ENCODE measurements at regions not wholly inside any gene's neighbourhood (a gene's known extent, or its start where the extent isn't known, plus 50 kb on each side); places are given as distances from the start of the nearest gene placed in this dataset.

DNA sequence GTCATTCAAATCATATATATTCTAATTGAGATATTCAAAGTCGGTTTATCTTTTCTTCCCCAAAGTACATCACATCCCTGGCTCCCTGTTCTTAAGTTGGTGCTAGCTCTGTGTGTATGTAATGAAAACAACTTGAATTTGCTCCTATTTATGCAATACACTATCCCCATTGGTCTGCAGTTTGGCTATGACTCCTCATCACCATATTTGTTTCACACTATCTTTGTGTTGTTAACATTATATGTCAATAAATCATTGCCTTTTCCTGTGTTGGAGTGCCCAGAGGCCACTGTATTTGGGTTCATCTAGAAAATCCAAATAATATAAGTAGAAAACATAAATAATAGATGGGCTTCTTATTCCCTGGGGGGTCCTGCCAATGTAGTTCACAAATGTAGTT lies 306.6 kb upstream of the TENM4 start:
- Histone ChIP-seq H3K27ac (ENCODE audit: low read depth, low read length) (no peak overlapping the region), H3K36me3 (ENCODE audit: insufficient read depth, low read length) (no peaks in the 10 kb centered on the region), H3K27me3 (ENCODE audit: insufficient read depth, low read length) (no peaks in the 10 kb centered on the region), H3K9me3 (ENCODE audit: control insufficient read depth in 1 of 2, low read length in 2 of 2) (no peaks in the 10 kb centered on the region), H3K4me3 (ENCODE audit: low read length in 2 of 2) (no peak overlapping the region), H3K4me1 (ENCODE audit: insufficient read depth, low read length) (no peaks in the 10 kb centered on the region)
- Mint-ChIP-seq H3K27me3 (no peaks in the 10 kb centered on the region), H3K27ac (no peak overlapping the region), H3K4me1 (no peaks in the 10 kb centered on the region), H3K9me3 (peaks cover 0 to 12% (median 5%) of the 10 kb centered on the region in 8 donors), H3K36me3 (no peaks in the 10 kb centered on the region), H3K4me3 (no peak overlapping the region)
- intact Hi-C loops (cut with micrococcal nuclease), result no loop called here
- POLR2A ChIA-PET (ENCODE audit: partially characterized antibody), result no interaction called here
- CTCF ChIA-PET (ENCODE audit: partially characterized antibody), result interaction anchor here (0.9 kb wide), 1 partner anchor 13 kb away, joined by 3 read pairs; no protein-coding TSS in a partner anchor
- DNase-seq, result no peak

DNA sequence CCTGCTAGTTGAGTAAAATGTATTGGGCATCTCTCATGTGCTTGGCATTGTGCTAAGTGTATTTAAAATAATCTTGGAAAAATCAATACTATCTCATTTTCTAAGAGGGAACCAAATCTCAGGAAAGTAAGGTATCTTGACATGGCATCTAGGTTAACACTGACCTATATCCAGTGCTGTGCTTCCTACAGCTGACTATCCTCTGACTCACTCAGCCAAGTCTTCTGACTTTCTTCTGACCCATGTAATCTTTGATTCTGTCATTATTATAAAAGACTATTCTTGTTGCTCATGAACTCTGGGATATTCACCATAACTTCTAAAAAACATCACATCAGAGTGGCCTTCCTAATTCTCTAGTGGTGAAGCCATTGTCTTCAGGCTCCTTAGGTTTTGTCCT lies 304.1 kb upstream of the TENM4 start:
- Mint-ChIP-seq H3K4me1 (no peaks in the 10 kb centered on the region), H3K4me3 (no peak overlapping the region), H3K36me3 (no peaks in the 10 kb centered on the region), H3K27me3 (no peaks in the 10 kb centered on the region), H3K27ac (no peak overlapping the region), H3K9me3 (peaks cover 0 to 17% (median 9%) of the 10 kb centered on the region in 8 donors)
- DNase-seq, result no peak
- Histone ChIP-seq H3K27ac (ENCODE audit: low read depth, low read length) (no peak overlapping the region), H3K4me3 (ENCODE audit: low read length in 2 of 2) (no peak overlapping the region), H3K36me3 (ENCODE audit: insufficient read depth, low read length) (no peaks in the 10 kb centered on the region), H3K4me1 (ENCODE audit: insufficient read depth, low read length) (no peaks in the 10 kb centered on the region), H3K27me3 (ENCODE audit: insufficient read depth, low read length) (no peaks in the 10 kb centered on the region), H3K9me3 (ENCODE audit: control insufficient read depth in 1 of 2, low read length in 2 of 2) (no peaks in the 10 kb centered on the region)
- ChIA-PET POLR2A (ENCODE audit: partially characterized antibody) (no interaction called here), CTCF (ENCODE audit: partially characterized antibody) (no interaction called here)
- intact Hi-C loops (cut with micrococcal nuclease), result no loop called here

DNA sequence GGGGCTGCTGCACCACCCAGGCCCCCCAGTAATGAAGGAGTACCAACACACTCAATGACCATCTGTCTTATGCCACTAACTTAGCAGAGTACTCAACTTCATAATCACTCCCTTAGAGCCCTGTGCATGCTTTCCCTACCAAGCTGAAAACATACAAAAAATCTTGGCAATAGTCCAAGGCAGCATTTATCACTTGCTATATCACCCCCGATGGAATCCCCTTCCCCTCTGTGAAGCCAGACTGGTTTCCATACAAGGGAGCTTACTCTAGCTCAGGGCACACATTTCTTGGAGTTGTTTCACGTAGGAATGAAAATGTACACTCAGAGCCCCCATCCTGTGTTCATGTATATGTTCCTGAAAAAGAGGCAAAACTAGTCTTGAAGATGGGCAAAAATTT lies 301.3 kb upstream of the TENM4 start:
- no peak overlapping the region for H3K4me3 ChIP-seq (ENCODE audit: low read length in 2 of 2)
- intact Hi-C loops (cut with micrococcal nuclease), result no loop called here
- H3K27me3 Mint-ChIP-seq, result no peaks in the 10 kb centered on the region
- peaks cover 0 to 13% (median 10%) of the 10 kb centered on the region in 8 donors for H3K9me3 Mint-ChIP-seq
- ChIA-PET POLR2A (ENCODE audit: partially characterized antibody) (no interaction called here), CTCF (ENCODE audit: partially characterized antibody) (no interaction called here)
- no peaks in the 10 kb centered on the region for H3K9me3 ChIP-seq (ENCODE audit: control insufficient read depth in 1 of 2, low read length in 2 of 2)
- H3K4me1 ChIP-seq (ENCODE audit: insufficient read depth, low read length), result no peaks in the 10 kb centered on the region
- H3K36me3 Mint-ChIP-seq, result no peaks in the 10 kb centered on the region
- H3K27ac Mint-ChIP-seq, result no peak overlapping the region
- no peak for DNase-seq
- H3K27ac ChIP-seq (ENCODE audit: low read depth, low read length), result no peak overlapping the region
- no peaks in the 10 kb centered on the region for H3K4me1 Mint-ChIP-seq
- no peaks in the 10 kb centered on the region for H3K36me3 ChIP-seq (ENCODE audit: insufficient read depth, low read length)
- no peak overlapping the region for H3K4me3 Mint-ChIP-seq
- H3K27me3 ChIP-seq (ENCODE audit: insufficient read depth, low read length), result no peaks in the 10 kb centered on the region

DNA sequence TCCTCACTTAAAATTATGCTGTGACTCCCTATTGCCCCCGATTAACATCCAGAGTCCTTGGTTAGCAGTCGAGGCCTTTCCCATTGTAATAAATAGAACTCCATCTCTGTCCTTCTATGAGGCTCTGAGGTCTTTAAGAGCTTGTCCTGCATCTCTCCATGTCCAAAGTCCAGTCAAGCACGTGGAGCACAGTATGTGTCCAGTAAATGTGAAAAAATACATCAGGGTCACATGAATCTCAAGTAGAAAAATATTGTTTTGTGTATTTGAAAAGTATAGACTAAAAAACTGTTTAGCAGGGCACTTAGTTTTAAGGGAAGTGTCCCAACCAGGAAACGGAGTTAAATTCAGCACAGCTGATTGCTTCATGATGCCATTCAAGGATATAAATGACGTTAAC lies 298.8 kb upstream of the TENM4 start:
- intact Hi-C loops (cut with micrococcal nuclease), result no loop called here
- H3K36me3 ChIP-seq (ENCODE audit: insufficient read depth, low read length), result no peaks in the 10 kb centered on the region
- Mint-ChIP-seq H3K4me1 (no peaks in the 10 kb centered on the region), H3K27me3 (no peaks in the 10 kb centered on the region), H3K27ac (no peak overlapping the region), H3K36me3 (no peaks in the 10 kb centered on the region), H3K9me3 (peaks cover 3 to 11% (median 9%) of the 10 kb centered on the region in 8 donors), H3K4me3 (no peak overlapping the region)
- no peaks in the 10 kb centered on the region for H3K9me3 ChIP-seq (ENCODE audit: control insufficient read depth in 1 of 2, low read length in 2 of 2)
- no peak overlapping the region for H3K4me3 ChIP-seq (ENCODE audit: low read length in 2 of 2)
- H3K27me3 ChIP-seq (ENCODE audit: insufficient read depth, low read length), result no peaks in the 10 kb centered on the region
- ChIA-PET POLR2A (ENCODE audit: partially characterized antibody) (no interaction called here), CTCF (ENCODE audit: partially characterized antibody) (no interaction called here)
- H3K4me1 ChIP-seq (ENCODE audit: insufficient read depth, low read length), result no peaks in the 10 kb centered on the region
- no peak for DNase-seq
- no peak overlapping the region for H3K27ac ChIP-seq (ENCODE audit: low read depth, low read length)

DNA sequence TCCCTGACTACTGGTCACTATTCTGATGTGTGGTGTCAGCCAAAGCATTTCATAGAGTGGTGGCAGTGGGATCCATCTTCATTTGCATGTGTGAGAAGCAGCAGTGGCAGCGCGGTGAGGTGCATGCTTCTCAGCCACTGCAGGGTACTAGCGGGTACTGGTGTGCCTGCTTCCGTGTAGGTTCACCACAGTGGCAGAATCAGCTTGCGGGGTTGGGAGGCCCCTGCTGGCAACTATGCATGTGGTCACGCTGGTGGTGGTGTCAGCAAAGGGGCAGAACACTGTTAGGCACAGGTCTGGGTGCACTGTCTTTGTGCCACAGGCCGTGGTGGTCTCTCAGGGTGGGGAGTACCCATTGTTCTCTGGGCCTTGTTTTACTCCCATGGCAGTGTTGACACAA lies 286.4 kb upstream of the TENM4 start:
- Histone ChIP-seq H3K27ac (ENCODE audit: low read depth, low read length) (no peak overlapping the region), H3K4me3 (ENCODE audit: low read length in 2 of 2) (no peak overlapping the region), H3K4me1 (ENCODE audit: insufficient read depth, low read length) (no peaks in the 10 kb centered on the region), H3K9me3 (ENCODE audit: control insufficient read depth in 1 of 2, low read length in 2 of 2) (no peaks in the 10 kb centered on the region), H3K27me3 (ENCODE audit: insufficient read depth, low read length) (no peaks in the 10 kb centered on the region), H3K36me3 (ENCODE audit: insufficient read depth, low read length) (no peaks in the 10 kb centered on the region)
- H3K4me1 Mint-ChIP-seq, result no peaks in the 10 kb centered on the region
- ChIA-PET CTCF (ENCODE audit: partially characterized antibody) (no interaction called here), POLR2A (ENCODE audit: partially characterized antibody) (no interaction called here)
- no peak for DNase-seq
- intact Hi-C loops (cut with micrococcal nuclease), result no loop called here
- H3K27ac Mint-ChIP-seq, result no peak overlapping the region
- H3K36me3 Mint-ChIP-seq, result no peaks in the 10 kb centered on the region
- H3K9me3 Mint-ChIP-seq, result peaks cover 0 to 20% (median 6%) of the 10 kb centered on the region in 8 donors
- no peaks in the 10 kb centered on the region for H3K27me3 Mint-ChIP-seq
- no peak overlapping the region for H3K4me3 Mint-ChIP-seq

DNA sequence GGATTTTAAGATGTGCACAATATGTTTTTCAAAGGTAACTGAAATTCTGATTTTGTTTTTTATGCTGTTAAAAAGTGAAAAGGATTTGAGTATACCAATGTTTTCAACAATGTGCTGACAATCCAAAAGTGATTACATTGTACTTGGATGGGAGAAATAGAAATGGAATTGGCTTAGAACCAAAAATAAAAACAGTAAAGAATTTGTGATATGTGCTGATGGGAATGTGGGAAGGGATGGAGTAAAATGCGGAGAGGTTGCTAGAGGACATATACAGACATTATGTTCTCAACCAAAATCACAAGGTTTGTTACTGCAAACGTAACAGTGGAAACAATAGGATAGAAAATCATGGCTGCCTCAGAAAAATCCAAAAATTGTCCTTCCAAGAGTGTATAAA lies 279.3 kb upstream of the TENM4 start:
- no peak for DNase-seq
- Mint-ChIP-seq H3K27me3 (no peaks in the 10 kb centered on the region), H3K4me1 (no peaks in the 10 kb centered on the region), H3K36me3 (no peaks in the 10 kb centered on the region), H3K27ac (no peak overlapping the region), H3K4me3 (no peak overlapping the region), H3K9me3 (peaks cover 2 to 17% (median 7%) of the 10 kb centered on the region in 8 donors)
- H3K4me1 ChIP-seq (ENCODE audit: insufficient read depth, low read length), result no peaks in the 10 kb centered on the region
- ChIA-PET POLR2A (ENCODE audit: partially characterized antibody) (no interaction called here), CTCF (ENCODE audit: partially characterized antibody) (no interaction called here)
- no peaks in the 10 kb centered on the region for H3K36me3 ChIP-seq (ENCODE audit: insufficient read depth, low read length)
- no peak overlapping the region for H3K27ac ChIP-seq (ENCODE audit: low read depth, low read length)
- H3K9me3 ChIP-seq (ENCODE audit: control insufficient read depth in 1 of 2, low read length in 2 of 2), result no peaks in the 10 kb centered on the region
- intact Hi-C loops (cut with micrococcal nuclease), result no loop called here
- no peak overlapping the region for H3K4me3 ChIP-seq (ENCODE audit: low read length in 2 of 2)
- no peaks in the 10 kb centered on the region for H3K27me3 ChIP-seq (ENCODE audit: insufficient read depth, low read length)

DNA sequence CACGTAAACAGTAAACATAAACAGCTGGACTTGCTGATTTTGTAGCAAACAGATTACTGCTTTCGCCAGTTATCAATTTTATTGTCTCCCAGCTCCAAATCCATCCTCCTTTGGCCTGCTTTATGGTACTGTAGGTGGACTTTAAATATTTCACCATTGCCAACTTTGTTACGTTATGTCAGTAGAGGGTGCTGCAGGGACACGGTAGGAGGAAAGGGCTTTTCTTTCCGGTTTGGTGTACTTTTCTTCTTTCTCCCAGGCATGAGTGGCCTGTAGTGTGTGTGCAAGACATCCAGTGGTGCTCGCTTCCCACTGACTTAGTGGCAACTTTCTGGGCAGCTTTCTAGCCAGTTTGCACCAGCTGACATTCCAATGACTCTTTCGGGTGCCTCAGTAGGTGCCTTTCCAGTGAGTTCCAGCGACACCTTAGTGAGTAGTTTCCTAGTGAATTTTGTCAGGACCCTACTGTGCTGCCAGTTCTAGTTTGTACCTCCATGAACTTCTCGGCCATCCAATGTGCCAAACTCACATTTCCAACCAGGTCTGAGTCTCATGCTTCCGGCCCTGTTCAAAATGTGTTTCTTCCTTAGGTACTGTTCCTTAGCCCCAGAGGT lies 267.6 kb upstream of the TENM4 start:
- H3K27me3 ChIP-seq (ENCODE audit: insufficient read depth, low read length), result no peaks in the 10 kb centered on the region
- Mint-ChIP-seq H3K4me3 (no peak overlapping the region), H3K36me3 (no peaks in the 10 kb centered on the region), H3K4me1 (no peaks in the 10 kb centered on the region), H3K27me3 (no peaks in the 10 kb centered on the region), H3K9me3 (peaks cover 1 to 27% (median 10%) of the 10 kb centered on the region in 8 donors), H3K27ac (no peak overlapping the region)
- intact Hi-C loops (cut with micrococcal nuclease), result no loop called here
- no peaks in the 10 kb centered on the region for H3K36me3 ChIP-seq (ENCODE audit: insufficient read depth, low read length)
- POLR2A ChIA-PET (ENCODE audit: partially characterized antibody), result no interaction called here
- H3K4me3 ChIP-seq (ENCODE audit: low read length in 2 of 2), result no peak overlapping the region
- H3K9me3 ChIP-seq (ENCODE audit: control insufficient read depth in 1 of 2, low read length in 2 of 2), result no peaks in the 10 kb centered on the region
- CTCF ChIA-PET (ENCODE audit: partially characterized antibody), result no interaction called here
- no peak for DNase-seq
- no peak overlapping the region for H3K27ac ChIP-seq (ENCODE audit: low read depth, low read length)
- H3K4me1 ChIP-seq (ENCODE audit: insufficient read depth, low read length), result no peaks in the 10 kb centered on the region

DNA sequence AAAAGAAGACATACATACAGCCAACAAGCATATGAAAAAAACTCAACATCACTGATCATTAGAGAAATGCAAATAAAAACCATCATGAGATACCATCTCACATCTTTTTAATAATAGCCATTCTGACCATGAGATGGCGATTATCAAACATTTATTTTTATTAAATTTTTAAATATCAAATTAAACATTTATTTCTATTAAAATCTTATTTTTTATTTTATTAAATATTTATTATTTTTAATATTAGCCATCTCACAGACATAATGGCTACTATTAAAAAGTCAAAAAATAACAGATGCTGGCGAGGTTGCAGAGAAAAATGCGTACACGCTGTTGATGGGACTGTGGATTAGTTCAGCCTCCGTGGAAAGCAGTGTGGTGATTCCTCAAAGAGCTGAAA lies 264.8 kb upstream of the TENM4 start:
- ChIA-PET POLR2A (ENCODE audit: partially characterized antibody) (no interaction called here), CTCF (ENCODE audit: partially characterized antibody) (no interaction called here)
- Histone ChIP-seq H3K4me3 (ENCODE audit: low read length in 2 of 2) (no peak overlapping the region), H3K9me3 (ENCODE audit: control insufficient read depth in 1 of 2, low read length in 2 of 2) (peaks cover 0 to 4% of the 10 kb centered on the region in 2 donors), H3K27me3 (ENCODE audit: insufficient read depth, low read length) (no peaks in the 10 kb centered on the region), H3K27ac (ENCODE audit: low read depth, low read length) (no peak overlapping the region), H3K36me3 (ENCODE audit: insufficient read depth, low read length) (no peaks in the 10 kb centered on the region), H3K4me1 (ENCODE audit: insufficient read depth, low read length) (no peaks in the 10 kb centered on the region)
- Mint-ChIP-seq H3K27ac (no peak overlapping the region), H3K4me3 (no peak overlapping the region), H3K36me3 (no peaks in the 10 kb centered on the region), H3K9me3 (peaks cover 0 to 43% (median 20%) of the 10 kb centered on the region in 8 donors), H3K27me3 (no peaks in the 10 kb centered on the region), H3K4me1 (no peaks in the 10 kb centered on the region)
- intact Hi-C loops (cut with micrococcal nuclease), result no loop called here
- DNase-seq, result no peak

Data from CD4-positive, alpha-beta memory T cell (primary cell).